Neutrophil (primary cell): ENCODE measurements at regions not wholly inside any gene's neighbourhood (a gene's known extent, or its start where the extent isn't known, plus 50 kb on each side); places are given as distances from the start of the nearest gene placed in this dataset.

ENCODE experiments used
- H3K27ac ChIP-seq: fragments of 200-600 bp; sonication (generic); 2 replicates; pipeline ENCODE4 v1.5.1; 2016; ENCODE audit warnings: mild to moderate bottlenecking, moderate library complexity
- H3K27me3 ChIP-seq: fragments of 200-600 bp; sonication (generic); 2 replicates; pipeline ENCODE4 v1.6.0; 2016; ENCODE audit warnings: mild to moderate bottlenecking
- H3K36me3 ChIP-seq: fragments of 200-600 bp; sonication (generic); 2 replicates; pipeline ENCODE4 v1.5.1; 2017
- H3K4me1 ChIP-seq, 2 experiments: fragments of 200-600 bp in 1 of 2; sonication (generic) in 1 of 2; 1 replicate in 1 of 2; 2 replicates in 1 of 2; pipeline versions ENCODE4 v1.5.1 to v1.6.1; 2013 to 2016; ENCODE audit warnings: low read depth in 1 of 2, low read length in 1 of 2, mild to moderate bottlenecking in 1 of 2, moderate library complexity in 1 of 2; ENCODE audit not compliant: control insufficient read depth in 1 of 2, insufficient read depth in 1 of 2
- H3K4me3 ChIP-seq, 2 experiments: fragments of 200-600 bp in 1 of 2; sonication (generic) in 1 of 2; 1 replicate in 1 of 2; 2 replicates in 1 of 2; pipeline ENCODE4 v1.5.1; 2013 to 2016; ENCODE audit warnings: low read depth in 1 of 2, low read length in 1 of 2, mild to moderate bottlenecking in 1 of 2, moderate library complexity in 1 of 2
- H3K9me3 ChIP-seq: fragments of 200-600 bp; sonication (generic); 2 replicates; pipeline ENCODE4 v1.5.1; 2016
- CTCF ChIP-seq: fragments of 200-600 bp; sonication (generic); IDR thresholded peaks from 2 replicates; pipeline ENCODE4 v1.5.1; 2016; ENCODE audit warnings: antibody characterized with exemption

- TF ChIP-seq CTCF, result no peak
- H3K4me1 ChIP-seq, result peaks cover 26 to 28% of the 10 kb centered on the region in 2 experiments
- H3K27me3 ChIP-seq, result peaks cover 14% of the 10 kb centered on the region
- H3K36me3 ChIP-seq, result peaks cover 32% of the 10 kb centered on the region
- no peaks in the 10 kb centered on the region for H3K9me3 ChIP-seq
- no peak overlapping the region for H3K4me3 ChIP-seq
- H3K27ac ChIP-seq, result no peak overlapping the region
These were observed 107.3 kb upstream of the IER5L start for GRCh38 chr9:129285382-129285781.

DNA sequence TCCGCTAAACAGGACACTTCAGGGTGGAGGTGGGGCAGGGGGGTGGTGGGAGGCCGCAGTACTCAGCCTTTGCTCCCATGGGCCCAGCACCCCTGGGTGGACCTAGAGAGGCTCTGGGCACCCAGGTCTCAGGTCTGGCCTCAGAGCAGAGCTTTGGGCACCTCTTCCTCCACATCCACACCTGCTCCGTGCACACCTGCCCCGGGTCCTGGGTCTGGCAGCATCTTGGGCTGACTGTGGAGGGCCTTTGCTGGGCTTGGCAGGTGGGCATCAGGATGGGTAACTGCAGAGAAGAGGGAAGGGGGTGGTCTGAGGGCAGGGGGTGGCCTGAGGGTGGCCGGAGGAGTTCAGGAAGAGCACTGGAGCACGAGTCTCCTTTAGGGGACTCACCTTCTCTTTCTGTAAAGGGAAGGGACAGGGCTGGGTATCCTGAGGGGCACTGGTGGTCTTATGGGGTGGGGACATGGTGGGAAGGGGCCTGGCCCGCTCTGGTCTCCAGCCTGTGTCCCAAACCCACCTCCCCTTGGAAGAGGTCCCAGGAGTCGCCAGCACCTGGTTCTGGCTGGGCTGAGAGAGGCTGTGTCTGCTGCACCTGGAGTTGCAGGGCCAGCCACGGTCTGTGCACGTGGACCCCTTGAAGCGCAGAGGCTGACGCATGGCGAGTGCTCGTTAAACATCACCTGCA lies 106.7 kb upstream of the IER5L start:
- Histone ChIP-seq H3K27me3 (peaks cover 8% of the 10 kb centered on the region), H3K36me3 (peaks cover 32% of the 10 kb centered on the region), H3K9me3 (no peaks in the 10 kb centered on the region), H3K27ac (peak overlapping the region; percentile 18), H3K4me3 (no peak overlapping the region), H3K4me1 (peaks cover 26 to 28% of the 10 kb centered on the region in 2 experiments)
- no peak for TF ChIP-seq CTCF

DNA sequence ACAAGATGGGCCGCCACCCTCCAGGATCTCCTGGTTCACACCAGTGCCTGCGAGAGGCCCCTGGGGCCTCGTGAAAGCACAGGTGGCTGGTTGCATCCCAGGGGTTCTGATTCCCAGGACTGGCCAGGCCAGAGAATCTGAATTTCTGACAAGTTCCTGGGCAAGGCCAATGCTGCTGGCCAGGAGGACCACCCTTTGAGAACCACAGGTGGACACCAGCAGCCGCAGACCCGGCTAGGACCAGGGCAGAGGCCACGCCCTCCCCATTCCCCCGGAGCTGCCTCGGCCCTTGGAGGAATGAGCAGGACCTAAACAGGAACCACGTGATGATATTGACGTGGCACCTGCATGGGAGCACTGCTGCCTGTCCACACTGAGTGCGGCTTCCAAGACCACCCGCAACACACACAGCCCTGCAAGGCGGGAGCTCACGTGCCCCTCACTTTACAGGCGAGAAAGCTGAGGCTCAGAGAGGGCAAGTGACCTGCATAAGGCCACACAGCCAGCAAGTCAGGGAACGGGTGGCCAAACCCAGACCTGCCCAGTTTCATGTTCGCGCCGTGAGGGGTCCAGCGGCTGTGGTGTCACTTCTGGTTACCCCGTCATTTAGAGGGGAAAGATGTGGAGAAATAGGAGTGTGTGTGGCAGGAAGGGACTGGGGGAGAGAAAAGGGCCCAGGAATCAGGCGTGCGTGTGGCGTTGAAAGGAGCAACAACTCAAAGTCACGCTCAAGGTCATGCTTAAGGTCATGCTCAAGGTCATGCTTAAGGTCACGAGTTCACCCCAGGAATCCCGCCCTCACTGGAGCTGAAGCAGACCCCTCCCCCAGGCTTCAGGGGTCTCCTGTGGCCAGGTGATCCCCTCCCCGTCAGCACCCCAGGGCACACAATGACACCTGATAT lies 105.9 kb upstream of the IER5L start:
- H3K27ac ChIP-seq, result peak overlapping the region; percentile 76
- peak overlapping the region; percentile 75 for H3K4me3 ChIP-seq
- H3K4me1 ChIP-seq, result peaks cover 26 to 28% of the 10 kb centered on the region in 2 experiments
- TF ChIP-seq CTCF, result no peak
- no peaks in the 10 kb centered on the region for H3K27me3 ChIP-seq
- H3K9me3 ChIP-seq, result no peaks in the 10 kb centered on the region
- H3K36me3 ChIP-seq, result peaks cover 32% of the 10 kb centered on the region

- H3K27ac ChIP-seq, result peak overlapping the region; percentile 76
- no peak for TF ChIP-seq CTCF
- peaks cover 26 to 28% of the 10 kb centered on the region in 2 experiments for H3K4me1 ChIP-seq
- H3K4me3 ChIP-seq, result peak overlapping the region; percentile 75
- H3K9me3 ChIP-seq, result no peaks in the 10 kb centered on the region
- H3K36me3 ChIP-seq, result peaks cover 32% of the 10 kb centered on the region
- no peaks in the 10 kb centered on the region for H3K27me3 ChIP-seq
These were observed 105.2 kb upstream of the IER5L start for GRCh38 chr9:129283291-129283691.

GRCh38 chr9:129282731-129283211 lies 104.7 kb upstream of the IER5L start:
- no peak for TF ChIP-seq CTCF
- peaks cover 26 to 28% of the 10 kb centered on the region in 2 experiments for H3K4me1 ChIP-seq
- H3K4me3 ChIP-seq, result peak overlapping the region; percentile 75
- H3K36me3 ChIP-seq, result peaks cover 32% of the 10 kb centered on the region
- peak overlapping the region; percentile 76 for H3K27ac ChIP-seq
- no peaks in the 10 kb centered on the region for H3K27me3 ChIP-seq
- no peaks in the 10 kb centered on the region for H3K9me3 ChIP-seq
